H9 (cell line): ENCODE measurements at regions not wholly inside any gene's neighbourhood (a gene's known extent, or its start where the extent isn't known, plus 50 kb on each side); places are given as distances from the start of the nearest gene placed in this dataset.

Experiments used
- DNase-seq: peaks from one replicate; pipeline ENCODE4 v3.0.0-alpha.2; 2017
- H2AFZ ChIP-seq: one replicate; pipeline ENCODE4 v1.6.1; 2013; ENCODE audit warnings: mild to moderate bottlenecking, low read length, control low read depth, moderate library complexity
- H2AK5ac ChIP-seq: 2 replicates; pipeline ENCODE4 v1.6.1; 2013; ENCODE audit warnings: low read length, control low read depth, mixed read lengths; ENCODE audit not compliant: insufficient read length
- H2BK120ac ChIP-seq: one replicate; pipeline ENCODE4 v1.6.1; 2013; ENCODE audit warnings: low read depth, mild to moderate bottlenecking, low read length, control low read depth, inconsistent platforms; ENCODE audit not compliant: poor library complexity, severe bottlenecking
- H2BK12ac ChIP-seq: 2 replicates; pipeline ENCODE4 v1.6.1; 2013; ENCODE audit warnings: low read length, control low read depth, mixed read lengths, low read depth; ENCODE audit not compliant: insufficient read length
- H2BK15ac ChIP-seq: 2 replicates; pipeline ENCODE4 v1.6.1; 2013; ENCODE audit warnings: low read depth, low read length, control low read depth
- H2BK20ac ChIP-seq: one replicate; pipeline ENCODE4 v1.6.1; 2013; ENCODE audit warnings: low read depth, mild to moderate bottlenecking, low read length, control low read depth, inconsistent platforms; ENCODE audit not compliant: poor library complexity, severe bottlenecking
- H2BK5ac ChIP-seq: 2 replicates; pipeline ENCODE4 v1.6.1; 2013; ENCODE audit warnings: low read length, control low read depth, mixed read lengths; ENCODE audit not compliant: insufficient read length
- H3K14ac ChIP-seq: 2 replicates; pipeline ENCODE4 v1.6.1; 2013; ENCODE audit warnings: low read length, control low read depth; ENCODE audit not compliant: insufficient read depth
- H3K18ac ChIP-seq: 2 replicates; pipeline ENCODE4 v1.6.1; 2013; ENCODE audit warnings: low read depth, mild to moderate bottlenecking, mixed read lengths, low read length, control low read depth; ENCODE audit not compliant: insufficient read length
- H3K23ac ChIP-seq: 2 replicates; pipeline ENCODE4 v1.6.1; 2013; ENCODE audit warnings: low read length, control low read depth, mixed read lengths, low read depth; ENCODE audit not compliant: insufficient read length
- H3K23me2 ChIP-seq: 2 replicates; pipeline ENCODE4 v1.6.1; 2013; ENCODE audit warnings: low read depth, mild to moderate bottlenecking, mixed read lengths, low read length, control low read depth; ENCODE audit not compliant: insufficient read length, poor library complexity, severe bottlenecking
- H3K27ac ChIP-seq: 2 replicates; pipeline ENCODE4 v1.5.1; 2013; ENCODE audit warnings: low read length, control low read depth, mixed read lengths, low read depth; ENCODE audit not compliant: insufficient read length
- H3K27me3 ChIP-seq: 2 replicates; pipeline ENCODE4 v1.6.1; 2013; ENCODE audit warnings: low read length, control low read depth, inconsistent platforms; ENCODE audit not compliant: insufficient read depth
- H3K4ac ChIP-seq: 2 replicates; pipeline ENCODE4 v1.6.1; 2013; ENCODE audit warnings: low read depth, mild to moderate bottlenecking, control low read depth, inconsistent platforms, low read length, moderate library complexity
- H3K4me1 ChIP-seq: 2 replicates; pipeline ENCODE4 v1.6.1; 2013; ENCODE audit warnings: low read length, control low read depth, inconsistent platforms; ENCODE audit not compliant: insufficient read depth
- H3K4me2 ChIP-seq: 2 replicates; pipeline ENCODE4 v1.6.1; 2013; ENCODE audit warnings: low read length, control low read depth, mixed read lengths; ENCODE audit not compliant: insufficient read length, insufficient read depth
- H3K56ac ChIP-seq: 2 replicates; pipeline ENCODE4 v1.6.1; 2013; ENCODE audit warnings: low read depth, mild to moderate bottlenecking, mixed read lengths, low read length, control low read depth; ENCODE audit not compliant: insufficient read length
- H3K79me1 ChIP-seq: 2 replicates; pipeline ENCODE4 v1.6.1; 2013; ENCODE audit warnings: low read depth, mild to moderate bottlenecking, moderate library complexity, low read length, control low read depth, inconsistent platforms; ENCODE audit not compliant: insufficient read depth, poor library complexity, severe bottlenecking
- H3K79me2 ChIP-seq: 2 replicates; pipeline ENCODE4 v1.6.1; 2013; ENCODE audit warnings: low read length, control low read depth, inconsistent platforms; ENCODE audit not compliant: insufficient read depth
- H3K9ac ChIP-seq: 2 replicates; pipeline ENCODE4 v1.6.1; 2013; ENCODE audit warnings: low read length, control low read depth, mixed read lengths; ENCODE audit not compliant: insufficient read length; ENCODE audit errors: extremely low read depth
- H3K9me3 ChIP-seq: one replicate; pipeline ENCODE4 v1.6.1; 2013; ENCODE audit warnings: low read depth, low read length, inconsistent platforms; ENCODE audit not compliant: control insufficient read depth
- H3T11ph ChIP-seq: one replicate; pipeline ENCODE4 v1.6.1; 2013; ENCODE audit warnings: mild to moderate bottlenecking, low read length, control low read depth, inconsistent platforms
- H4K20me1 ChIP-seq: one replicate; pipeline ENCODE4 v1.6.1; 2013; ENCODE audit not compliant: control insufficient read depth, insufficient read length, insufficient read depth
- H4K5ac ChIP-seq: 2 replicates; pipeline ENCODE4 v1.6.1; 2013; ENCODE audit warnings: low read depth, mild to moderate bottlenecking, mixed read lengths, low read length, control low read depth; ENCODE audit not compliant: insufficient read length
- H4K8ac ChIP-seq: replicated peaks from 2 replicates; pipeline ENCODE4 v1.6.1; 2013; ENCODE audit warnings: low read length, control low read depth, mixed read lengths, low read depth; ENCODE audit not compliant: insufficient read length
- H4K91ac ChIP-seq: 2 replicates; pipeline ENCODE4 v1.6.1; 2013; ENCODE audit warnings: low read depth, mild to moderate bottlenecking, moderate library complexity, mixed read lengths, low read length, control low read depth; ENCODE audit not compliant: insufficient read length
- H3K27ac Mint-ChIP-seq, 3 experiments: 2 replicates in 2 of 3; 3 replicates in 1 of 3; pipeline ENCODE4 v1.8.0; 2020 to 2021; ENCODE audit warnings: mixed read lengths in 3 of 3, mild to moderate bottlenecking in 1 of 3, moderate library complexity in 1 of 3
- H3K27me3 Mint-ChIP-seq: 2 replicates; pipeline ENCODE4 v1.8.0; 2021; ENCODE audit warnings: low read depth, mild to moderate bottlenecking, moderate library complexity, mixed read lengths
- H3K36me3 Mint-ChIP-seq, 3 experiments: 2 replicates in 2 of 3; 3 replicates in 1 of 3; pipeline ENCODE4 v1.8.0; 2020 to 2021; ENCODE audit warnings: low read depth in 3 of 3, mixed read lengths in 3 of 3; ENCODE audit not compliant: insufficient read depth in 1 of 3
- H3K4me1 Mint-ChIP-seq, 2 experiments: 2 replicates each; pipeline ENCODE4 v1.8.0; 2020; ENCODE audit warnings: mixed read lengths in 2 of 2
- H3K4me3 Mint-ChIP-seq, 2 experiments: 2 replicates in 1 of 2; 3 replicates in 1 of 2; pipeline ENCODE4 v1.8.0; 2020 to 2021; ENCODE audit warnings: mild to moderate bottlenecking in 2 of 2, mixed read lengths in 2 of 2, moderate library complexity in 1 of 2
- H3K9me3 Mint-ChIP-seq, 2 experiments: 2 replicates in 1 of 2; 3 replicates in 1 of 2; pipeline ENCODE4 v1.8.0; 2020; ENCODE audit warnings: mild to moderate bottlenecking in 2 of 2, mixed read lengths in 2 of 2, moderate library complexity in 1 of 2
- WGBS: extraction: QIAGEN DNeasy Blood & Tissue Kit; methylation state at CpG from one replicate; pipeline ENCODE4 v1.1.7; 2013; ENCODE audit warnings: missing lambda C conversion rate, low lambda C conversion rate, mixed read lengths; ENCODE audit not compliant: insufficient read length; ENCODE audit errors: extremely low coverage; 5-methylcytosine and 5-hydroxymethylcytosine counted together
- TF ChIP-seq, protein P1 (sequence below): fragments of 200-600 bp; sonication (generic); conservative IDR thresholded peaks from 3 replicates; pipeline ENCODE4 v1.8.0; 2021; ENCODE audit warnings: antibody characterized with exemption, mild to moderate bottlenecking

DNA sequence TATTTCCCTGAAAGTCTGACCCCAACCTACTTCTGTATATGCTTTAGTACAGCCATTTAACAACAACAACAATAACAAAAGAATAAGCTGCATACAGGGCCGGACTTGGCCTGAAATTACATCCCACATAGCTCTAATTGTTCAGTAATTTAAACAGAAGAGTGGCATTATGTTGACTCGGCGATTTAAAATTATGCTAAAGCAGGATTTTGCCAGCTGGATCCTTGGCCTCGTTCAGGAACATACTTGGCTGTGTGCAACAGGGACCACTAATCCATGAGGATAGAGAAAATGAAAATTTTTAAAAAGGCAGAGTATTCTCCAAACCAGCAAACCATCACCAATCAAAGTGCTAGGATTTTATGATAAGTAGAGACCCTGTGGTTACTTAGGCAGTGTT lies 433.1 kb upstream of the RBMS3 start:
- Histone ChIP-seq H3K23ac (no peak overlapping the region), H3T11ph (no peak overlapping the region), H2BK20ac (no peak overlapping the region), H4K5ac (no peak overlapping the region), H2BK15ac (no peak overlapping the region), H2BK12ac (no peak overlapping the region), H4K91ac (no peak overlapping the region), H3K18ac (no peak overlapping the region), H3K9ac (no peak overlapping the region), H2AFZ (no peak overlapping the region), H3K79me2 (no peaks in the 10 kb centered on the region), H3K56ac (no peak overlapping the region), H3K27me3 (no peaks in the 10 kb centered on the region), H3K4me1 (no peaks in the 10 kb centered on the region; the same call in 1 of the 2 replicates), H2AK5ac (no peak overlapping the region), H3K4me2 (no peak overlapping the region), H3K23me2 (no peaks in the 10 kb centered on the region), H2BK120ac (no peak overlapping the region), H2BK5ac (no peak overlapping the region), H4K20me1 (no peaks in the 10 kb centered on the region), H3K4ac (no peak overlapping the region), H4K8ac (no peak overlapping the region), H3K79me1 (no peaks in the 10 kb centered on the region), H3K9me3 (no peaks in the 10 kb centered on the region), H3K14ac (no peak overlapping the region), H3K27ac (no peak overlapping the region)
- Mint-ChIP-seq H3K27ac (no peak overlapping the region), H3K4me3 (no peak overlapping the region), H3K4me1 (peaks cover 14 to 19% of the 10 kb centered on the region in 2 experiments), H3K9me3 (no peaks in the 10 kb centered on the region), H3K27me3 (no peaks in the 10 kb centered on the region; the same call in none of the 2 replicates), H3K36me3 (no peaks in the 10 kb centered on the region)
- no CpG with 5 or more reads among the region's 4 CpGs for WGBS
- TF ChIP-seq, protein P1, sequence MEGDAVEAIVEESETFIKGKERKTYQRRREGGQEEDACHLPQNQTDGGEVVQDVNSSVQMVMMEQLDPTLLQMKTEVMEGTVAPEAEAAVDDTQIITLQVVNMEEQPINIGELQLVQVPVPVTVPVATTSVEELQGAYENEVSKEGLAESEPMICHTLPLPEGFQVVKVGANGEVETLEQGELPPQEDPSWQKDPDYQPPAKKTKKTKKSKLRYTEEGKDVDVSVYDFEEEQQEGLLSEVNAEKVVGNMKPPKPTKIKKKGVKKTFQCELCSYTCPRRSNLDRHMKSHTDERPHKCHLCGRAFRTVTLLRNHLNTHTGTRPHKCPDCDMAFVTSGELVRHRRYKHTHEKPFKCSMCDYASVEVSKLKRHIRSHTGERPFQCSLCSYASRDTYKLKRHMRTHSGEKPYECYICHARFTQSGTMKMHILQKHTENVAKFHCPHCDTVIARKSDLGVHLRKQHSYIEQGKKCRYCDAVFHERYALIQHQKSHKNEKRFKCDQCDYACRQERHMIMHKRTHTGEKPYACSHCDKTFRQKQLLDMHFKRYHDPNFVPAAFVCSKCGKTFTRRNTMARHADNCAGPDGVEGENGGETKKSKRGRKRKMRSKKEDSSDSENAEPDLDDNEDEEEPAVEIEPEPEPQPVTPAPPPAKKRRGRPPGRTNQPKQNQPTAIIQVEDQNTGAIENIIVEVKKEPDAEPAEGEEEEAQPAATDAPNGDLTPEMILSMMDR, result no peak
- no peak for DNase-seq
